ENCODE measurements at regions not wholly inside any gene's neighbourhood (a gene's known extent, or its start where the extent isn't known, plus 50 kb on each side); places are given as distances from the start of the nearest gene placed in this dataset.

GRCh38 chr15:95595759-95596158 lies 734.7 kb upstream of the NR2F2 start:
- no peak for TF ChIP-seq CTCF (optimal IDR thresholded peaks at IDR 0.05 in 1 of 3, IDR thresholded peaks at IDR 0.05 in 1 of 3, conservative IDR thresholded peaks at IDR 0.05 in 1 of 3; ENCODE audit: extremely low read depth in 1 of 3, insufficient read depth in 2 of 3, low read length in 3 of 3)
- TF ChIP-seq EZH2 (IDR thresholded peaks at IDR 0.05; ENCODE audit: low read length), result no peak

Data from keratinocyte (primary cell).